Activated T-cell treated with anti-CD3 and anti-CD28 coated beads, Interleukin-2, amount 50 U/mL, for 48 hours (primary cell): ENCODE measurements at regions not wholly inside any gene's neighbourhood (a gene's known extent, or its start where the extent isn't known, plus 50 kb on each side); places are given as distances from the start of the nearest gene placed in this dataset.

Experiments used
- DNase-seq, 2 experiments: peaks; one replicate each; pipeline ENCODE4 v3.0.0-alpha.2; 2020

- no peak for DNase-seq
Observed at GRCh38 chr2:4604767-4605166, 901.4 kb downstream of the DCDC2C start.

- DNase-seq: no peak
Observed at GRCh38 chr2:4618141-4618540, 914.8 kb downstream of the DCDC2C start.

GRCh38 chr2:4618630-4619228, 915.4 kb downstream of the DCDC2C start:
- DNase-seq: no peak

- DNase-seq: no peak
Observed at GRCh38 chr2:4628998-4629501, 925.7 kb downstream of the DCDC2C start.

- DNase-seq: no peak
Observed at GRCh38 chr2:4635289-4635688, 931.9 kb downstream of the DCDC2C start.

GRCh38 chr2:4653991-4654390, 950.6 kb downstream of the DCDC2C start:
- DNase-seq: no peak

GRCh38 chr2:4656326-4656725, 953.0 kb downstream of the DCDC2C start:
- DNase-seq: no peak

- DNase-seq: no peak
Observed at GRCh38 chr2:4662161-4662779, 958.9 kb downstream of the DCDC2C start.

- DNase-seq: no peak
Observed at GRCh38 chr2:4668381-4668780, 965.0 kb downstream of the DCDC2C start.

- no peak for DNase-seq
Observed at GRCh38 chr2:4670331-4670730, 967.0 kb downstream of the DCDC2C start.

- DNase-seq: no peak
Observed at GRCh38 chr2:4673025-4673489, 969.7 kb downstream of the DCDC2C start.

GRCh38 chr2:4674007-4674406, 970.6 kb downstream of the DCDC2C start:
- peak in 1 of 2 experiments; percentile 23 for DNase-seq

GRCh38 chr2:4675295-4675694, 971.9 kb downstream of the DCDC2C start:
- no peak for DNase-seq

- DNase-seq: no peak
Observed at GRCh38 chr2:4678927-4679326, 975.6 kb downstream of the DCDC2C start.

- DNase-seq: no peak
Observed at GRCh38 chr2:4679391-4679790, 976.0 kb downstream of the DCDC2C start.

GRCh38 chr2:4684921-4685320, 981.5 kb downstream of the DCDC2C start:
- DNase-seq: no peak

- DNase-seq: no peak
Observed at GRCh38 chr2:4690913-4691312, 987.5 kb downstream of the DCDC2C start.

- no peak for DNase-seq
Observed at GRCh38 chr2:4693266-4693665, 989.9 kb downstream of the DCDC2C start.

GRCh38 chr2:4695281-4695861, 992.0 kb downstream of the DCDC2C start:
- DNase-seq: no peak

- DNase-seq: no peak
Observed at GRCh38 chr2:4715065-4715464, 977.1 kb upstream of the SOX11 start.

- no peak for DNase-seq
Observed at GRCh38 chr2:4718777-4719176, 973.4 kb upstream of the SOX11 start.

GRCh38 chr2:4725618-4726017, 966.6 kb upstream of the SOX11 start:
- no peak for DNase-seq

GRCh38 chr2:4732560-4732959, 959.6 kb upstream of the SOX11 start:
- no peak for DNase-seq
